Fibroblast of pulmonary artery (primary cell): ENCODE measurements at regions not wholly inside any gene's neighbourhood (a gene's known extent, or its start where the extent isn't known, plus 50 kb on each side); places are given as distances from the start of the nearest gene placed in this dataset.

Source experiments
- DNase-seq: peaks from one replicate; pipeline ENCODE4 v3.0.0-alpha.2; 2010; ENCODE audit warnings: low read depth
- H3K4me3 ChIP-seq: replicated peaks from 2 replicates; pipeline ENCODE4 v1.5.1; 2011; ENCODE audit warnings: low read depth, mild to moderate bottlenecking, control low read depth, low read length, moderate library complexity
- CTCF ChIP-seq: IDR thresholded peaks from 2 replicates; pipeline ENCODE4 v1.5.1; 2011; ENCODE audit warnings: mild to moderate bottlenecking, control low read depth, low read length, inconsistent platforms; ENCODE audit errors: missing control alignments

GRCh38 chrX:134174273-134174660 lies 62.7 kb upstream of the CCDC160 start:
- DNase-seq: no peak
- TF ChIP-seq CTCF: no peak
- no peak overlapping the region for H3K4me3 ChIP-seq

DNA sequence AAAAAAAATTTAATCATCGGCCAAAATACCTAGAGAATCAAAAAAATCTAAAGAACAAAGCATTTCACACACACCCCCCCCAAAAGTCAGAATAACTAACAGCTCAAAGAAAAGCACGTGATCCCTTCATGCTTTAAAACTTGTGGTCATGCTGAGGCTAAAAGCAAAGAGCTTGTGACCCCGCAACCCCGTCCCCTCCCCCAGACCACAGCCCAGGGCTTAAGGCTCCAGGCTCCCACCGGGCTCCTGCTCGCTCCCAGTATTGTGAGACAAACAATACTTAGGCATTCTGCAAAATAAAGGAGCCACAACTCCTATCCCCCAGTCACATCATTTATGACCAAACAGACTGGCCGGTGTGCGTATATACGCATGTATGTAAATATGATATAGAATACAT lies 62.1 kb upstream of the CCDC160 start:
- no peak overlapping the region for H3K4me3 ChIP-seq
- DNase-seq: no peak
- TF ChIP-seq CTCF: no peak

DNA sequence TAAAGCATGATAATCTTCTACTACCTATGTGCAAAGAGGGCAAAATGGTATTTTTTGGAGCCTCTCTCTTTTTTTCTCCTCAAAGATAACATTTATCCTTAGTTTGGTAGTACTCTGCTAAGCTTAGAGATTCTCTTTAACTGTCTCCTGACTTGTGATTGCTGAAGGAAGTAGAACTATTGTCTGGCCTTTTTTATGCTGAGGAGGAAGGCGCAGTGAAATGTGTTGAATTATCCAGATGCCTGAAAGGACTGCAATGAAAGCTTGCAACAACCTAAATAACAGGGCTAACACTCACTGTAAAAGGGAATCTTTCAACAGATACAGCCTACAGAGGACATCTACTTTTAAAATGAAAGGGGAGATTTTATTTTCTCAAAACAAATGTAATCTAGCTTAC lies 59.5 kb upstream of the CCDC160 start:
- TF ChIP-seq CTCF: no peak
- no peak overlapping the region for H3K4me3 ChIP-seq
- no peak for DNase-seq

GRCh38 chrX:134180601-134181274 lies 56.2 kb upstream of the CCDC160 start:
- DNase-seq: no peak
- TF ChIP-seq CTCF: no peak
- H3K4me3 ChIP-seq: no peak overlapping the region

- DNase-seq: no peak
- no peak for TF ChIP-seq CTCF
- no peak overlapping the region for H3K4me3 ChIP-seq
Measured at GRCh38 chrX:134181275-134181660, 55.7 kb upstream of the CCDC160 start.

DNA sequence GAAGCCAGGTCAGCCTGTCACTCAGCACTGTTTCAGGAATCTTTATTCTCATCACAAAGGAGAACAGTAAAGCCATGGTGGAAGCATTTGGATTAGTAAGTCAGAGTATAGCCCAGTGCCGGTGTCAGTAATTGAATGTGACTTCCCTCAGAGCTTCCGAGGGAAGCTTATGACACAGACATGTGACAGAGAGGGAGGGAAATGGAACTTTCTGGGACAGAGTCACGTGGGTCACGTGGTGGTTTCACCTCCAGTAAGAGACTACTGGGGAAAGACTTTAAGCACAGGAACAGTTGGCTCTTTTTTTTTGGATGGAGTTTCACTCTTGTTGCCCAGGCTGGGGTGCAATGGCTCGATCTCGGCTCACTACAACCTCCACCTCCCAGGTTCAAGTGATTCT lies 53.3 kb upstream of the CCDC160 start:
- no peak for DNase-seq
- no peak overlapping the region for H3K4me3 ChIP-seq
- no peak for TF ChIP-seq CTCF

DNA sequence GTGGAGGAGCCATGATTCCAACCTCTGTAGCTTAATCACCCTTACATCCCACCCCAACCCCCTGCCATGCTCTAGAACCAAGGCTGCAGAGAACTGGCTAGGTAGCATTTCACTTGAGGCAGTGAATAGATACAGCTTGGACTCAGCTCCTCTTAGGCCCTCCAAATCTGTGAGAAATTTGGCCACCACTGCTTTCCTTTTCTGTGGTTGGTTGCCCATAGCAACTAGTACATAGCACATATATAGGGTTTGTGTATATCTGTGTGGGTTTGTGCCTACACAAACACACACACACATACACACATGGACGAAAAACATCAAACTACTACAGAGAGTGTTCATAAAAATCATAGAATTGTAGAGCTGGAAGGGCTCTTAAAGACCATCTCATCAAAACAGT lies 52.0 kb upstream of the CCDC160 start:
- no peak for DNase-seq
- no peak overlapping the region for H3K4me3 ChIP-seq
- no peak for TF ChIP-seq CTCF
